NCI-H526 (cell line): ENCODE measurements at regions not wholly inside any gene's neighbourhood (a gene's known extent, or its start where the extent isn't known, plus 50 kb on each side); places are given as distances from the start of the nearest gene placed in this dataset.
A peak's percentile ranks its signal among the peaks of the same experiment; 100 is the strongest.
"Not testable (repeated sequence)": the region's sequence is repeated elsewhere in the genome, so short reads cannot be mapped to it uniquely, and the experiment has no call there.

Experiments
- DNase-seq, 2 experiments: peaks; one replicate each; lab custom pipeline; 2025; lab: John Stamatoyannopoulos, UW

GRCh38 chr7:106376026-106376799 is 91.4 kb upstream of the NAMPT start:
- DNase-seq, result no peak

GRCh38 chr7:106375499-106375898 is 90.7 kb upstream of the NAMPT start:
- no peak for DNase-seq

GRCh38 chr7:106374437-106374836 is 89.7 kb upstream of the NAMPT start:
- DNase-seq, result no peak

GRCh38 chr7:106372595-106373318 is 88.0 kb upstream of the NAMPT start:
- DNase-seq, result no peak

GRCh38 chr7:106372126-106372525 is 87.3 kb upstream of the NAMPT start:
- no peak for DNase-seq

- DNase-seq, result no peak
Measured at GRCh38 chr7:106371629-106372028, 86.8 kb upstream of the NAMPT start.

- DNase-seq, result no peak
Measured at GRCh38 chr7:106370542-106370941, 85.8 kb upstream of the NAMPT start.

GRCh38 chr7:106369816-106370215 is 85.0 kb upstream of the NAMPT start:
- DNase-seq, result no peak

GRCh38 chr7:106369352-106369751 is 84.6 kb upstream of the NAMPT start:
- no peak for DNase-seq

GRCh38 chr7:106367664-106368063 is 82.9 kb upstream of the NAMPT start:
- DNase-seq, result no peak

GRCh38 chr7:106367018-106367420 is 82.2 kb upstream of the NAMPT start:
- DNase-seq, result peak in 1 of 2 experiments; percentile 59

- no peak for DNase-seq
Measured at GRCh38 chr7:106365252-106366005, 80.6 kb upstream of the NAMPT start.

GRCh38 chr7:106362507-106362906 is 77.7 kb upstream of the NAMPT start:
- DNase-seq, result not testable (repeated sequence)

GRCh38 chr7:106358103-106358663 is 73.4 kb upstream of the NAMPT start:
- DNase-seq, result no peak

GRCh38 chr7:106357675-106358074 is 72.9 kb upstream of the NAMPT start:
- no peak for DNase-seq

- no peak for DNase-seq
Measured at GRCh38 chr7:106354822-106355221, 70.0 kb upstream of the NAMPT start.

GRCh38 chr7:106353944-106354343 is 69.2 kb upstream of the NAMPT start:
- no peak for DNase-seq

GRCh38 chr7:106348231-106348630 is 63.4 kb upstream of the NAMPT start:
- DNase-seq, result no peak

- no peak for DNase-seq
Measured at GRCh38 chr7:106347229-106347833, 62.5 kb upstream of the NAMPT start.

GRCh38 chr7:106346678-106347217 is 62.0 kb upstream of the NAMPT start:
- DNase-seq, result no peak

GRCh38 chr7:106346167-106346677 is 61.4 kb upstream of the NAMPT start:
- DNase-seq, result no peak
